ENCODE measurements at regions not wholly inside any gene's neighbourhood (a gene's known extent, or its start where the extent isn't known, plus 50 kb on each side); places are given as distances from the start of the nearest gene placed in this dataset.

GRCh38 chr2:16214391-16214790 lies 274.0 kb downstream of the MYCN start:
- Histone ChIP-seq H3K27ac (no peak overlapping the region), H3K36me3 (no peaks in the 10 kb centered on the region), H3K9me3 (no peaks in the 10 kb centered on the region), H3K4me3 (no peak overlapping the region), H3K4me1 (no peaks in the 10 kb centered on the region), H3K27me3 (no peaks in the 10 kb centered on the region)
- TF ChIP-seq, protein P1, sequence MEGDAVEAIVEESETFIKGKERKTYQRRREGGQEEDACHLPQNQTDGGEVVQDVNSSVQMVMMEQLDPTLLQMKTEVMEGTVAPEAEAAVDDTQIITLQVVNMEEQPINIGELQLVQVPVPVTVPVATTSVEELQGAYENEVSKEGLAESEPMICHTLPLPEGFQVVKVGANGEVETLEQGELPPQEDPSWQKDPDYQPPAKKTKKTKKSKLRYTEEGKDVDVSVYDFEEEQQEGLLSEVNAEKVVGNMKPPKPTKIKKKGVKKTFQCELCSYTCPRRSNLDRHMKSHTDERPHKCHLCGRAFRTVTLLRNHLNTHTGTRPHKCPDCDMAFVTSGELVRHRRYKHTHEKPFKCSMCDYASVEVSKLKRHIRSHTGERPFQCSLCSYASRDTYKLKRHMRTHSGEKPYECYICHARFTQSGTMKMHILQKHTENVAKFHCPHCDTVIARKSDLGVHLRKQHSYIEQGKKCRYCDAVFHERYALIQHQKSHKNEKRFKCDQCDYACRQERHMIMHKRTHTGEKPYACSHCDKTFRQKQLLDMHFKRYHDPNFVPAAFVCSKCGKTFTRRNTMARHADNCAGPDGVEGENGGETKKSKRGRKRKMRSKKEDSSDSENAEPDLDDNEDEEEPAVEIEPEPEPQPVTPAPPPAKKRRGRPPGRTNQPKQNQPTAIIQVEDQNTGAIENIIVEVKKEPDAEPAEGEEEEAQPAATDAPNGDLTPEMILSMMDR (IDR thresholded peaks at IDR 0.05), result no peak
- no peak for DNase-seq (ENCODE audit: low spot score)

- H3K36me3 ChIP-seq, result no peaks in the 10 kb centered on the region
- no peaks in the 10 kb centered on the region for H3K27me3 ChIP-seq
- H3K9me3 ChIP-seq, result no peaks in the 10 kb centered on the region
- no peak overlapping the region for H3K27ac ChIP-seq
- H3K4me1 ChIP-seq, result no peaks in the 10 kb centered on the region
- no peak overlapping the region for H3K4me3 ChIP-seq
- TF ChIP-seq, protein P1 (IDR thresholded peaks at IDR 0.05), result no peak
- no peak for DNase-seq (ENCODE audit: low spot score)
Measured at GRCh38 chr2:16212321-16212720, 272.0 kb downstream of the MYCN start.

DNA sequence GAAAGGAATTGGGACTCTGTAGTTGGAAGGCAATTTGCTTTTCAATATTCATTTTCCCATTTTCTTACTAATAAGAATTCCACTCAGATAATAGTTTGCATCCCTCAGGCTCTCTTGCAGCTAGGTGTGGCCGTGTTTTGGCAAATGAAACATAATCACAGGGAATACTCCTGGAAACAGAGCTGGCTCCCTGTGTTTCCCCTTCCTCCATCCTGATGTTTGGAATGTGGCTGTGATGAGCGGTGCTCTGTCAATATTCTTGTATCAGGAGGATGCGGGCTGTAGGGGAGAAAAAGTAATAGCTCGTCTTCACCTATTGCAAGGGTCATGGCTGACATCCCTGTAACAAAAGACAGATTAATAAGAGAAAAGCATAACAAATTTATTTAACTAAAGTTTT lies 271.0 kb downstream of the MYCN start:
- Histone ChIP-seq H3K27me3 (no peaks in the 10 kb centered on the region), H3K4me3 (no peak overlapping the region), H3K36me3 (no peaks in the 10 kb centered on the region), H3K27ac (no peak overlapping the region), H3K4me1 (no peaks in the 10 kb centered on the region), H3K9me3 (no peaks in the 10 kb centered on the region)
- TF ChIP-seq, protein P1 (IDR thresholded peaks at IDR 0.05), result no peak
- no peak for DNase-seq (ENCODE audit: low spot score)

DNA sequence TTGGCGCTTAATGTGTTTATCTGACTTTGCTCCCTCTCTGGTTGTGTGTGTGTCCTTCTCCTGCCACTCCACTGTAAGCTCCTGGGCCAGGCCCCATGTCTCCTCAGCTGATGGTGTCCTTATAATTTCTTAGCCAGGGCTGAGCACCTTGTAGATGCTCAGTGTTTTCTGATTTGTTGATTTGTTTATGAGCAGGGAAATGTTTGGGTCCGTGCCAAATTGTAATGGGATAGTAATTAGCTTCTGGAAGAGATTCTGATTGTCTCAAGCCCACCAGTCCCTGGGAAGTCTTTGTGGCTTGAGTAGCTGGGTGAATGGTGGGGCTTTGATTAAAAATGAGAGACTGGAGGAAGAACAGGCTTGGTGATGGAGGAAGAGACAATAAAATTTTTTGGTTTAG lies 270.5 kb downstream of the MYCN start:
- no peak for DNase-seq (ENCODE audit: low spot score)
- H3K9me3 ChIP-seq, result no peaks in the 10 kb centered on the region
- TF ChIP-seq, protein P1 (IDR thresholded peaks at IDR 0.05), result no peak

DNA sequence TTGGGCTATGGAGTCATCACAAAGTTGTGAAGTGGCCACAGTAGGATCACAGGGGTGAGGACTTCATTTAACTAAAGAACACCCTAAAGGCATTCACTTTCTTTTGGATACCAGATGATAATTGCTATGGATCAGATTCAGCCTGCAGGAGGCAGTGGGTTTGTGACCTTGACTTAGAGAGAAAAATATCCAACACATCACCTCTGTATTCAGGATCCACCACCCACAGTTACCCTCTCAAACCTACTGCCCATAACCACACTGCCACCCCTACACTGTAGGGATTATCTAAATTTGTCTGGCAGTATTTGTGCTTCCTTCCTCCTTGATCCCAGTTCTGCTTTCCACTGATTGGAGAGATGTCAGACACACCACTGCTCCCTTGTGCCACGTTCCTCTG lies 269.4 kb downstream of the MYCN start:
- no peaks in the 10 kb centered on the region for H3K27me3 ChIP-seq
- TF ChIP-seq, protein P1 (IDR thresholded peaks at IDR 0.05), result no peak
- no peak overlapping the region for H3K27ac ChIP-seq
- H3K4me1 ChIP-seq, result no peaks in the 10 kb centered on the region
- no peak overlapping the region for H3K4me3 ChIP-seq
- H3K9me3 ChIP-seq, result no peaks in the 10 kb centered on the region
- no peaks in the 10 kb centered on the region for H3K36me3 ChIP-seq
- no peak for DNase-seq (ENCODE audit: low spot score)

More for the DNA sequence above, 270.5 kb downstream of the MYCN start:
- Histone ChIP-seq H3K4me3 (no peak overlapping the region), H3K36me3 (no peaks in the 10 kb centered on the region), H3K4me1 (no peaks in the 10 kb centered on the region), H3K27me3 (no peaks in the 10 kb centered on the region), H3K27ac (no peak overlapping the region)

GRCh38 chr2:16208921-16209320 lies 268.6 kb downstream of the MYCN start:
- no peak overlapping the region for H3K4me3 ChIP-seq
- no peak overlapping the region for H3K27ac ChIP-seq
- H3K4me1 ChIP-seq, result no peaks in the 10 kb centered on the region
- TF ChIP-seq, protein P1 (IDR thresholded peaks at IDR 0.05), result no peak
- no peak for DNase-seq (ENCODE audit: low spot score)
- H3K27me3 ChIP-seq, result no peaks in the 10 kb centered on the region
- no peaks in the 10 kb centered on the region for H3K9me3 ChIP-seq
- H3K36me3 ChIP-seq, result no peaks in the 10 kb centered on the region
